SH-SY5Y (cell line): ENCODE measurements at regions not wholly inside any gene's neighbourhood (a gene's known extent, or its start where the extent isn't known, plus 50 kb on each side); places are given as distances from the start of the nearest gene placed in this dataset.

ENCODE experiments used
- GATA2 ChIP-seq: IDR thresholded peaks from 2 replicates; pipeline ENCODE4 v1.6.1; 2011; ENCODE audit warnings: mild to moderate bottlenecking, low read depth, low read length
- GATA3 ChIP-seq: IDR thresholded peaks from 2 replicates; pipeline ENCODE4 v1.6.1; 2011; ENCODE audit warnings: low read depth, mild to moderate bottlenecking, low read length, moderate library complexity

- TF ChIP-seq GATA2, result no peak
- no peak for TF ChIP-seq GATA3
Observed at GRCh38 chr11:109034339-109034696, 369.4 kb downstream of the DDX10 start.

- no peak for TF ChIP-seq GATA3
- no peak for TF ChIP-seq GATA2
Observed at GRCh38 chr11:109035284-109035683, 370.4 kb downstream of the DDX10 start.

- TF ChIP-seq GATA2, result no peak
- TF ChIP-seq GATA3, result no peak
Observed at GRCh38 chr11:109036011-109036410, 371.1 kb downstream of the DDX10 start.

- no peak for TF ChIP-seq GATA3
- TF ChIP-seq GATA2, result no peak
Observed at GRCh38 chr11:109037856-109038780, 373.2 kb downstream of the DDX10 start.

GRCh38 chr11:109039611-109040010 lies 374.7 kb downstream of the DDX10 start:
- no peak for TF ChIP-seq GATA3
- TF ChIP-seq GATA2, result no peak

GRCh38 chr11:109040303-109040702 lies 375.4 kb downstream of the DDX10 start:
- TF ChIP-seq GATA2 (no peak), GATA3 (no peak)

GRCh38 chr11:109041876-109042275 lies 377.0 kb downstream of the DDX10 start:
- TF ChIP-seq GATA3, result no peak
- TF ChIP-seq GATA2, result no peak

- no peak for TF ChIP-seq GATA3
- TF ChIP-seq GATA2, result no peak
Observed at GRCh38 chr11:109043315-109043714, 378.4 kb downstream of the DDX10 start.

GRCh38 chr11:109046284-109046992 lies 375.6 kb upstream of the C11orf87 start:
- peak; percentile 63 for TF ChIP-seq GATA2
- TF ChIP-seq GATA3, result peak; percentile 54; the same call in 1 of the 2 replicates

GRCh38 chr11:109048098-109048497 lies 373.9 kb upstream of the C11orf87 start:
- no peak for TF ChIP-seq GATA3
- TF ChIP-seq GATA2, result no peak

GRCh38 chr11:109051200-109051599 lies 370.8 kb upstream of the C11orf87 start:
- no peak for TF ChIP-seq GATA2
- TF ChIP-seq GATA3, result no peak

- TF ChIP-seq GATA2 (no peak), GATA3 (no peak)
Observed at GRCh38 chr11:109059402-109059801, 362.6 kb upstream of the C11orf87 start.

- TF ChIP-seq GATA2, result no peak
- no peak for TF ChIP-seq GATA3
Observed at GRCh38 chr11:109061394-109061793, 360.6 kb upstream of the C11orf87 start.

GRCh38 chr11:109062445-109062844 lies 359.5 kb upstream of the C11orf87 start:
- TF ChIP-seq GATA2, result no peak
- TF ChIP-seq GATA3, result no peak

GRCh38 chr11:109062871-109063270 lies 359.1 kb upstream of the C11orf87 start:
- no peak for TF ChIP-seq GATA3
- no peak for TF ChIP-seq GATA2

GRCh38 chr11:109071262-109071661 lies 350.7 kb upstream of the C11orf87 start:
- TF ChIP-seq GATA2 (no peak), GATA3 (no peak)
